ENCODE measurements at regions not wholly inside any gene's neighbourhood (a gene's known extent, or its start where the extent isn't known, plus 50 kb on each side); places are given as distances from the start of the nearest gene placed in this dataset.

- DNase-seq (ENCODE audit: low spot score) = peak; percentile 93
Observed at GRCh38 chr6:121826156-121826810, 390.8 kb downstream of the GJA1 start.

GRCh38 chr6:121828146-121828886, 392.9 kb downstream of the GJA1 start:
- no peak for DNase-seq (ENCODE audit: low spot score)

- DNase-seq (ENCODE audit: low spot score) = no peak
Observed at GRCh38 chr6:121830736-121831135, 395.3 kb downstream of the GJA1 start.

- no peak for DNase-seq (ENCODE audit: low spot score)
Observed at GRCh38 chr6:121835662-121836061, 400.2 kb downstream of the GJA1 start.

- no peak for DNase-seq (ENCODE audit: low spot score)
Observed at GRCh38 chr6:121837545-121838229, 402.2 kb downstream of the GJA1 start.

GRCh38 chr6:121838842-121839241, 403.4 kb downstream of the GJA1 start:
- peak; percentile 89 for DNase-seq (ENCODE audit: low spot score)

- peak; percentile 48 for DNase-seq (ENCODE audit: low spot score)
Observed at GRCh38 chr6:121839896-121840295, 404.4 kb downstream of the GJA1 start.

- DNase-seq (ENCODE audit: low spot score) = no peak
Observed at GRCh38 chr6:121844898-121845297, 409.5 kb downstream of the GJA1 start.

GRCh38 chr6:121847806-121848522, 412.5 kb downstream of the GJA1 start:
- DNase-seq (ENCODE audit: low spot score) = no peak

- no peak for DNase-seq (ENCODE audit: low spot score)
Observed at GRCh38 chr6:121848523-121849255, 413.2 kb downstream of the GJA1 start.

- peak; percentile 64 for DNase-seq (ENCODE audit: low spot score)
Observed at GRCh38 chr6:121849477-121849876, 414.0 kb downstream of the GJA1 start.

- DNase-seq (ENCODE audit: low spot score) = no peak
Observed at GRCh38 chr6:121851056-121851455, 415.6 kb downstream of the GJA1 start.

GRCh38 chr6:121853686-121854085, 418.2 kb downstream of the GJA1 start:
- DNase-seq (ENCODE audit: low spot score) = no peak

- DNase-seq (ENCODE audit: low spot score) = no peak
Observed at GRCh38 chr6:121855521-121855920, 420.1 kb downstream of the GJA1 start.

GRCh38 chr6:121856296-121856695, 420.9 kb downstream of the GJA1 start:
- DNase-seq (ENCODE audit: low spot score) = no peak

GRCh38 chr6:121857551-121857950, 422.1 kb downstream of the GJA1 start:
- DNase-seq (ENCODE audit: low spot score) = no peak

GRCh38 chr6:121858310-121858709, 422.9 kb downstream of the GJA1 start:
- DNase-seq (ENCODE audit: low spot score) = no peak

GRCh38 chr6:121858986-121859385, 423.5 kb downstream of the GJA1 start:
- DNase-seq (ENCODE audit: low spot score) = no peak

- DNase-seq (ENCODE audit: low spot score) = no peak
Observed at GRCh38 chr6:121865811-121866210, 430.4 kb downstream of the GJA1 start.

- no peak for DNase-seq (ENCODE audit: low spot score)
Observed at GRCh38 chr6:121867095-121867494, 431.6 kb downstream of the GJA1 start.

- no peak for DNase-seq (ENCODE audit: low spot score)
Observed at GRCh38 chr6:121868206-121868605, 432.8 kb downstream of the GJA1 start.

GRCh38 chr6:121873595-121873994, 438.1 kb downstream of the GJA1 start:
- DNase-seq (ENCODE audit: low spot score) = no peak

Data from kidney tubule cell (primary cell).